ENCODE measurements at regions not wholly inside any gene's neighbourhood (a gene's known extent, or its start where the extent isn't known, plus 50 kb on each side); places are given as distances from the start of the nearest gene placed in this dataset.

DNA sequence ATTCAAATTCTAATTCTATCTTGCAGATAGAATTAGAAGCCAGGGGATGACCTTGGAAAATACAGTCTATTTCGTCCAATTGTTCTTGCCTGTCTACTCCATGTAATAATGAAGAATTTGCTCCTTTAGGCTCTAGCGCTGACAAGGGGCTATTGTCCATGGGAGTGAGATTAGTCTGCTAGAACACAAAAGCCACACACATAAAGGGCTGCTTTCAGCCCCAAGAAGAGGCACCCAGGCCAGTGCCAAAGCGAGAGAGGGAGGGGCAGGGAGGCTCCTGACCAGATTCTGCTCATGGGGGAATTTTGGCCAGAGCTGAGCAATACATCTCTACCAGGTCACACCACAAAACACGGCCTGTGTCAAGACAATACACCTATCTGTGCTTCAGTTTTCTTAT, 1306.9 kb downstream of the UQCRFS1 start:
- TF ChIP-seq, protein P1, sequence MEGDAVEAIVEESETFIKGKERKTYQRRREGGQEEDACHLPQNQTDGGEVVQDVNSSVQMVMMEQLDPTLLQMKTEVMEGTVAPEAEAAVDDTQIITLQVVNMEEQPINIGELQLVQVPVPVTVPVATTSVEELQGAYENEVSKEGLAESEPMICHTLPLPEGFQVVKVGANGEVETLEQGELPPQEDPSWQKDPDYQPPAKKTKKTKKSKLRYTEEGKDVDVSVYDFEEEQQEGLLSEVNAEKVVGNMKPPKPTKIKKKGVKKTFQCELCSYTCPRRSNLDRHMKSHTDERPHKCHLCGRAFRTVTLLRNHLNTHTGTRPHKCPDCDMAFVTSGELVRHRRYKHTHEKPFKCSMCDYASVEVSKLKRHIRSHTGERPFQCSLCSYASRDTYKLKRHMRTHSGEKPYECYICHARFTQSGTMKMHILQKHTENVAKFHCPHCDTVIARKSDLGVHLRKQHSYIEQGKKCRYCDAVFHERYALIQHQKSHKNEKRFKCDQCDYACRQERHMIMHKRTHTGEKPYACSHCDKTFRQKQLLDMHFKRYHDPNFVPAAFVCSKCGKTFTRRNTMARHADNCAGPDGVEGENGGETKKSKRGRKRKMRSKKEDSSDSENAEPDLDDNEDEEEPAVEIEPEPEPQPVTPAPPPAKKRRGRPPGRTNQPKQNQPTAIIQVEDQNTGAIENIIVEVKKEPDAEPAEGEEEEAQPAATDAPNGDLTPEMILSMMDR (IDR thresholded peaks at IDR 0.05): no peak
- no peak for DNase-seq (ENCODE audit: low spot score)
- Histone ChIP-seq H3K27ac (no peak overlapping the region), H3K4me3 (no peak overlapping the region)

DNA sequence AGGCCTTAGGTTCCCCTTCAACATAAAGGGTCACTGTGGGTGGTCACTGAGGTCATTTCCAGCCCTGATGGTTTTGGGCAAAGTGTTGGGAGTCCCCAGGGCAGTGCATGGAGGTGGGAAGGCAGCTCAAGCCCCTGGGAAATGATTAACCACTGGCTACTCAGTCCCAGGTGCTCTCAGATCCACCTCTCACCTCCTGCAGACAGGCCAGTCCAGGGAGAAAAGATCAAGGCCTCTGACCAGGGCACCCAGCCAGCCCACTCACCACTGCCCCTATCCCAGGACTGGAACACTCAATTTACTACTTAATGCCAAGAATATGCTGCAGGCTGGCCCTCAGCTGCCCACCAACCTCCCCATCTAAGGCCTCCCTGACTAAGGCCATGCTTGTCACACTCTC, 1307.9 kb downstream of the UQCRFS1 start:
- no peak overlapping the region for H3K27ac ChIP-seq
- H3K4me3 ChIP-seq: no peak overlapping the region
- TF ChIP-seq, protein P1 (IDR thresholded peaks at IDR 0.05): no peak
- DNase-seq (ENCODE audit: low spot score): no peak

DNA sequence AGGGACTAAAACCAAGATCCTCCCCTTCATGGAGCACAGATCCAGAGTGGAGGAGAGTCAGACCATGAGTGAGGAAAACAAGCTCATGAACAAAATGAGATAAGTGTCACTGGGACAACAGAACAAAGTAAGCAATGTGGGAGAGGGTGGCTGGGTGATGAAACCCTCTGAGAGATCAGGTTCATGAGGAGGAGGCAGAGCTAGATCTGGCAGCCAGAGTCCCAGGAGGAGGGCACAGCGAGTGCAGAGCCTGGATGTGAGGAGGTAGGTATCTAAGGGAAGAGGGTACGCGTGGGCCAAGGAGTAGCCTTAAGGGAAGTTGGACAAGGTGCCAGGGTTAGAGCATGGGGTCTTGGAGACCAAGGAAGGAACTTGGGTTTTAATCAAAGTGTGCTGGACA, 1311.9 kb downstream of the UQCRFS1 start:
- no peak for DNase-seq (ENCODE audit: low spot score)
- H3K27ac ChIP-seq: no peak overlapping the region
- no peak overlapping the region for H3K4me3 ChIP-seq
- TF ChIP-seq, protein P1 (IDR thresholded peaks at IDR 0.05): no peak

DNA sequence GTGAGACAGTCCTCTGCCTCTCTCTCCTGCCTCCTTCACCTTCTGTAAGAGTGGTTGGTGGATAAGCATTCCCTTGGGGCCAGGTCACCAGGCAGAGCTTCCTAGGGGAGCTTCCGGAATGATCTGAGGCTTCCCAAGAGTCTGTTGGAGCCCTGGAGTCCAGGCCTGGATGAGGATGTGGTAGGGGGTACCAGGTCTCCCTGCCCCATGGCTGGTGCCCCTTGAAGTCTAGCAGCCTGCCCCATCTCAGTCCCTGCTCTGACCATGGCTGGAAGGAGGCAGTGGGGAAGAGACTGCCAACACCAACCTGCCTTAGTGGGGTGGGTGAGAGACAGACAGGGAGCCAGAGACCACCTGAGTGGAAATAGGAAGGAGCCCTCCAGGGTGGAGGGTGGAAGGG, 1316.9 kb downstream of the UQCRFS1 start:
- TF ChIP-seq, protein P1 (IDR thresholded peaks at IDR 0.05): no peak
- no peak overlapping the region for H3K4me3 ChIP-seq
- no peak for DNase-seq (ENCODE audit: low spot score)
- H3K27ac ChIP-seq: no peak overlapping the region

DNA sequence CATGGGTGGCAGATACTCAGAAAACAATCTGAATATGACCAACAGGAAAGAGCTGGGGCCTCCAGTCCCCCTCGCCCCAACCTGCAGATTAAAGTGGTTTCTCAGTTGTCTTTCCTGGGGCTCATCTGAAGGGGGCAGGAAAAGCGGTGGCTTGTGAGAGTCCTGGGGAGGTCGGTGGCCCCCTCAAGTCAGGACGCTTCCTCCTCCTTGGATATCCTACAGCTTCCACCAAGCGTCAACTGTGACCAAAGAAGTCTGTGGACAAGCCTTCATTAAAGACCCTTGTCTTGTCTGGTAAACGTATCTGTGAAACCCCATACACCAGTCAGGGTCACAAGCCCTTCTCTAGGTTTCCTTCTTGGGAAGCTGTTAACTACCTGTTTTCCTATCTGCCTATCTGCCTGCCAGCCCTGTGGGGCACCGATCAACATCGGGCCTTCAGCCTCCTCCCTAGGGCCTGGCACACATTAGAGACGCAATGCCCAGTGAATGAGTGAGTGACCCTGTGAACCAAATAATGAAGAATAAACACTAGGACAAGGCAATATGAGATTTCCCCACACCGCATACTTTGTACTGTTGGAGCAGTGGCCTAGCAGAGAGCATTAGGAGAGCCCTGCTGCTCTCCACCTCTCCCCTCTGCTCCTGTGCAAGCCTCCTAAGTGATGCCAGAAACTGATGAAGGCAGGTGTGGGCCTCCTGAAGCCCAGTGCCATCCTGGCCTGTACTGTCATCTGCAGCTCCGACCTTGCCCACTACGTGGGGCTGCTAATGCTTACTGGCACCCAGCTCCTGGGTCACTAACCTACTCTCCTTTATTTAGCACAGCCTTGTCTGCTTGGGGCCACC, 1317.8 kb downstream of the UQCRFS1 start:
- no peak for DNase-seq (ENCODE audit: low spot score)
- Histone ChIP-seq H3K27ac (no peak overlapping the region), H3K4me3 (no peak overlapping the region)
- TF ChIP-seq, protein P1 (IDR thresholded peaks at IDR 0.05): no peak

DNA sequence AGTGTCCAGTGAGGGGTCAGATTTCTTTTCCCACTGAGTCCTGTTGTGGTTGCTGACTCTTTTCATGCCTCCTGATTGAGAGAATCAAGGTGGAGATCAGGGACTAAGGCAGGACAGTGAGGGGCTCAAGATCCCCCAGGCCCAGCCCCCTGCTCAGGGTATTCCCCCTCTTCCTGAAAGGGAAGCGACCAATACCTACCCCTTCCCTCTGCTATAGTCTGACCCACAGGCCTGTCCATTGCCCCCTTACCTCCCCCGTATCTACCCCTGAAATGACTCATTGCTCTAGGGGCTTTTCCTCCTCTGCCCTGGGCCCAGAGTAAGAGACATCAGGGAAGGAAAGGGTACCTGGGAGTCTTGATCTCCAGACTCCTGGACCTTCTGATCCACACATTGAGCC, 1320.5 kb downstream of the UQCRFS1 start:
- no peak for DNase-seq (ENCODE audit: low spot score)
- Histone ChIP-seq H3K27ac (no peak overlapping the region), H3K4me3 (no peak overlapping the region)
- TF ChIP-seq, protein P1 (IDR thresholded peaks at IDR 0.05): no peak

DNA sequence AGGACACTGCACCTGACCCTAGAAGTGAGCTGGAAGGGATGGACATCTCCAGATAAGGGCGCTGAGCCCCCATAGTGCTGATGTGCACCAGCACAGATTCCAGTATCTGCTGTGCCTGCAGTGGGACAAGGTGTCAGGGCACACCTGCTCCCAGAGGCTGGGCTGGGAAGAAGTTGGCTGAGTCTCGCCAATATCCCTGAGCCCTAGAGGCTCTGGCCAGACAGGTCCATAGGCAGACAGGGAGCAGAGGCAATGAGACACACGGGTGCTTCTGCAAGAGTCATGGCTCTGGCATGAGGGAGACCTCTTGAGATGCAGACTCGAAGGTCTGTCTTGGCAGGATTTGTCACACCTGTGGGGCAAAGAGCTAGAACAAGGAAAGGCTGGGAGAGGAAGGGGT, 1321.5 kb downstream of the UQCRFS1 start:
- Histone ChIP-seq H3K4me3 (no peak overlapping the region), H3K27ac (no peak overlapping the region)
- DNase-seq (ENCODE audit: low spot score): no peak
- TF ChIP-seq, protein P1 (IDR thresholded peaks at IDR 0.05): no peak

Data from coronary artery (tissue), 2 donors.